ENCODE measurements at regions not wholly inside any gene's neighbourhood (a gene's known extent, or its start where the extent isn't known, plus 50 kb on each side); places are given as distances from the start of the nearest gene placed in this dataset.
"Not testable (repeated sequence)": the region's sequence is repeated elsewhere in the genome, so short reads cannot be mapped to it uniquely, and the experiment has no call there.

DNA sequence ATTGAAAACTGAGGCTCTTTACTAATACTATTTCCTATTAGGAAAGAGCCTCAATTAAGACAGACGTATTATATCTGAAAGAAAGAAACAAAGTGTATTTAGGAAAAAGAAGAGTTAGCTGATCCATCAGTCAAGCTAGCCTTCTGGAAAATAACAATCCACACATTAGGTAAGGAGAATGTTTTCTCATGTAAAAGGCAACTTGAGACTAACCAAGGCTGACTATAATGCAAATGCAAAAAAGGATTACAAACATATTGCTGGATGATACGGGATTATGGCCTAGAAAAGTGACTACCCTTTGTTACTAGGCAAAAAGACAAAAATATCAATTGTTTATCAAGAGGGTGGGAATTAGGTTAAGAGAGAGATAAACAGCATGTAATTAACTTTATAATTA, 176.9 kb downstream of the RFPL4B start:
- no peak for TF ChIP-seq CTCF (IDR thresholded peaks at IDR 0.05; ENCODE audit: low read length, missing control alignments)
- DNase-seq (ENCODE audit: low read depth): no peak
- H3K4me3 ChIP-seq (replicated peaks; ENCODE audit: low read depth, low read length): no peak overlapping the region

DNA sequence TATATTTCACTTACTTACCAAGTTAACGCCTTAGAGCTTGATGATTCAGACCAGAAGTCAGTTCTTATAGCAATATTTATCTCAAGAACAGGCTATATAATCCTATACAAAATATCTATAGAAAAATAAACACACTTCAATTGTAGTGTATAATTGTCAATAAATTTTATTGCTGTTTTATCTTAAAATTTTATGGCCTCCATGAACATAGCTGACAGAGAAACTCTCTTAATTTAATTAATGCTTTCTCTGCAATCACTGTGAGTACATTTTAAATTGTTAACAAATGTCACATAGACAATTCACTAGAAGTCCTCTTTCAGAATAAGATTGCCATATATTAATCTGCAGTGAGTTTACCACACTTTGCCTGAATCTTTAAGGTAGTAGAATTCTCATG, 178.6 kb downstream of the RFPL4B start:
- no peak for TF ChIP-seq CTCF (IDR thresholded peaks at IDR 0.05; ENCODE audit: low read length, missing control alignments)
- DNase-seq (ENCODE audit: low read depth): no peak
- no peak overlapping the region for H3K4me3 ChIP-seq (replicated peaks; ENCODE audit: low read depth, low read length)

GRCh38 chr6:112526594-112526993, 179.5 kb downstream of the RFPL4B start:
- TF ChIP-seq CTCF (IDR thresholded peaks at IDR 0.05; ENCODE audit: low read length, missing control alignments): no peak
- no peak overlapping the region for H3K4me3 ChIP-seq (replicated peaks; ENCODE audit: low read depth, low read length)

GRCh38 chr6:112528306-112528705, 181.2 kb downstream of the RFPL4B start:
- not testable (repeated sequence) for DNase-seq (ENCODE audit: low read depth); H3K4me3 ChIP-seq (replicated peaks; ENCODE audit: low read depth, low read length)

More at GRCh38 chr6:112526594-112526993, 179.5 kb downstream of the RFPL4B start:
- no peak for DNase-seq (ENCODE audit: low read depth)

- TF ChIP-seq CTCF (IDR thresholded peaks at IDR 0.05; ENCODE audit: low read length, missing control alignments): no peak
- no peak overlapping the region for H3K4me3 ChIP-seq (replicated peaks; ENCODE audit: low read depth, low read length)
- no peak for DNase-seq (ENCODE audit: low read depth)
Measured at GRCh38 chr6:112535816-112536215, 188.7 kb downstream of the RFPL4B start.

GRCh38 chr6:112539355-112539754, 192.2 kb downstream of the RFPL4B start:
- DNase-seq (ENCODE audit: low read depth): no peak

DNA sequence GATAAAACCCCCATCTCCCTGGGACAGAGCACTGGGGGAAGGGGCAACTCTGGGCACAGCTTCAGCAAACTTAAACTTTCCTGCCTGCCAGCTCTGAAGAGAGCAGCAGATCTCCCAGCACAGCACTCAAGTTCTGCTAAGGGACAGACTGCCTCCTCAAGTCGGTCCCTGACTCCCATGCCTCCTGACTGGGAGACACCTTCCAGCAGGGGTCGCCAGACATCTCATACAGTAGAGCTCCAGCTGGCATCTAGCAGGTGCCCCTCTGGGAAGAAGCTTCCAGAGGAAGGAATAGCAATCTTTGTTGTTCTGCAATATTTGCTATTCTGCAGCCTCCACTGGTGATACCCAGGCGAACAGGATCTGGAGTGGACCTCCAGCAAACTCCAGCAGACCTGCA, 194.7 kb downstream of the RFPL4B start:
- H3K4me3 ChIP-seq (replicated peaks; ENCODE audit: low read depth, low read length); DNase-seq (ENCODE audit: low read depth): not testable (repeated sequence)
- peak; percentile 5 for TF ChIP-seq CTCF (IDR thresholded peaks at IDR 0.05; ENCODE audit: low read length, missing control alignments)

More at GRCh38 chr6:112539355-112539754, 192.2 kb downstream of the RFPL4B start:
- TF ChIP-seq CTCF (IDR thresholded peaks at IDR 0.05; ENCODE audit: low read length, missing control alignments): no peak
- no peak overlapping the region for H3K4me3 ChIP-seq (replicated peaks; ENCODE audit: low read depth, low read length)

- not testable (repeated sequence) for DNase-seq (ENCODE audit: low read depth); H3K4me3 ChIP-seq (replicated peaks; ENCODE audit: low read depth, low read length)
Measured at GRCh38 chr6:112547321-112548085, 200.4 kb downstream of the RFPL4B start.
